Smooth muscle cell (in vitro differentiated cells): ENCODE measurements at regions not wholly inside any gene's neighbourhood (a gene's known extent, or its start where the extent isn't known, plus 50 kb on each side); places are given as distances from the start of the nearest gene placed in this dataset.

ENCODE experiments used
- DNase-seq: peaks from one replicate; lab custom pipeline; 2025; ENCODE audit not compliant: unreplicated experiment; lab: John Stamatoyannopoulos, UW
- H2AFZ ChIP-seq: fragments of 200-600 bp; sonication (generic); 2 replicates; pipeline ENCODE4 v1.6.0; 2016; ENCODE audit warnings: antibody characterized with exemption, low read depth, mild to moderate bottlenecking
- H3F3A ChIP-seq: fragments of 200-600 bp; sonication (generic); 2 replicates; pipeline ENCODE4 v1.6.0; 2017; ENCODE audit warnings: antibody characterized with exemption, low read depth
- H3K27ac ChIP-seq: fragments of 200-600 bp; sonication (generic); 2 replicates; pipeline ENCODE4 v1.5.1; 2016; ENCODE audit warnings: low read depth, mild to moderate bottlenecking
- H3K27me3 ChIP-seq: fragments of 200-600 bp; sonication (generic); 2 replicates; pipeline ENCODE4 v1.6.1; 2016; ENCODE audit warnings: low read depth, mild to moderate bottlenecking
- H3K36me3 ChIP-seq: fragments of 200-600 bp; sonication (generic); 2 replicates; pipeline ENCODE4 v1.5.1; 2016; ENCODE audit warnings: low read depth
- H3K4me1 ChIP-seq: fragments of 200-600 bp; sonication (generic); 2 replicates; pipeline ENCODE4 v1.5.1; 2016; ENCODE audit warnings: low read depth
- H3K4me2 ChIP-seq: fragments of 200-600 bp; sonication (generic); 2 replicates; pipeline ENCODE4 v1.6.0; 2016; ENCODE audit warnings: mild to moderate bottlenecking
- H3K4me3 ChIP-seq: fragments of 200-600 bp; sonication (generic); 2 replicates; pipeline ENCODE4 v1.5.1; 2016; ENCODE audit warnings: mild to moderate bottlenecking
- H3K79me2 ChIP-seq: fragments of 200-600 bp; sonication (generic); 2 replicates; pipeline ENCODE4 v1.6.0; 2016; ENCODE audit warnings: low read depth, mild to moderate bottlenecking
- H3K9ac ChIP-seq: fragments of 200-600 bp; sonication (generic); 2 replicates; pipeline ENCODE4 v1.6.0; 2016; ENCODE audit warnings: low read depth
- H3K9me3 ChIP-seq: fragments of 200-600 bp; sonication (generic); replicated peaks from 2 replicates; pipeline ENCODE4 v1.5.1; 2016; ENCODE audit warnings: low read depth
- H4K20me1 ChIP-seq: fragments of 200-600 bp; sonication (generic); 2 replicates; pipeline ENCODE4 v1.6.0; 2016; ENCODE audit warnings: low read depth
- WGBS: methylation state at CpG from one replicate; pipeline ENCODE4 v1.1.7; 2016; ENCODE audit warnings: low lambda C conversion rate; 5-methylcytosine and 5-hydroxymethylcytosine counted together
- TF ChIP-seq, protein P1 (sequence below): fragments of 200-600 bp; sonication (generic); IDR thresholded peaks from 2 replicates; pipeline ENCODE4 v1.5.1; 2017; ENCODE audit warnings: borderline replicate concordance, mild to moderate bottlenecking, antibody characterized with exemption; ENCODE audit not compliant: insufficient read depth, poor library complexity, severe bottlenecking

GRCh38 chr20:20783450-20783849 lies 71.0 kb upstream of the RALGAPA2 start:
- 60% methylated on average over 6 of the region's 6 CpGs for WGBS
- TF ChIP-seq, protein P1, sequence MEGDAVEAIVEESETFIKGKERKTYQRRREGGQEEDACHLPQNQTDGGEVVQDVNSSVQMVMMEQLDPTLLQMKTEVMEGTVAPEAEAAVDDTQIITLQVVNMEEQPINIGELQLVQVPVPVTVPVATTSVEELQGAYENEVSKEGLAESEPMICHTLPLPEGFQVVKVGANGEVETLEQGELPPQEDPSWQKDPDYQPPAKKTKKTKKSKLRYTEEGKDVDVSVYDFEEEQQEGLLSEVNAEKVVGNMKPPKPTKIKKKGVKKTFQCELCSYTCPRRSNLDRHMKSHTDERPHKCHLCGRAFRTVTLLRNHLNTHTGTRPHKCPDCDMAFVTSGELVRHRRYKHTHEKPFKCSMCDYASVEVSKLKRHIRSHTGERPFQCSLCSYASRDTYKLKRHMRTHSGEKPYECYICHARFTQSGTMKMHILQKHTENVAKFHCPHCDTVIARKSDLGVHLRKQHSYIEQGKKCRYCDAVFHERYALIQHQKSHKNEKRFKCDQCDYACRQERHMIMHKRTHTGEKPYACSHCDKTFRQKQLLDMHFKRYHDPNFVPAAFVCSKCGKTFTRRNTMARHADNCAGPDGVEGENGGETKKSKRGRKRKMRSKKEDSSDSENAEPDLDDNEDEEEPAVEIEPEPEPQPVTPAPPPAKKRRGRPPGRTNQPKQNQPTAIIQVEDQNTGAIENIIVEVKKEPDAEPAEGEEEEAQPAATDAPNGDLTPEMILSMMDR = no peak

DNA sequence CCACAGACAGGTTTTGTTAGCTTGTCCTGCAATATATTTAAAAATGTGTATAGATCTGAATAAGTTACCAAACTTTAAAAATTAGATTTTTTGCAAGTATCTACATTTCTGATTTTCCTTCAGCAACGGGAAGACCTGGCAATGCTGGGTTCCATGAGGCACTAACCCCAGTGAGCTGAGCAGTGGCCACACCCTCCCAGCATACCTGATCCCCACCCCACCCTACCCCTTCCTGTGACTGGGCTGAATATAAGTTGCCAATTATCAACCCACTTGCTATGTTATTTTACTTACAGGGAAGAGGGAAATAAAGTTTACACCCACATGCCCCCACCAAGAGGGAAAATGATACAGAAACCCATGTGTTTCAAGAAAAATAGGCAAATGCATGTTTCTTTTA lies 70.3 kb upstream of the RALGAPA2 start:
- Histone ChIP-seq H2AFZ (no peak overlapping the region), H3K4me3 (no peak overlapping the region), H3F3A (no peaks in the 10 kb centered on the region), H3K9me3 (no peaks in the 10 kb centered on the region), H3K27me3 (no peaks in the 10 kb centered on the region), H3K79me2 (no peaks in the 10 kb centered on the region), H3K36me3 (no peaks in the 10 kb centered on the region), H3K9ac (no peak overlapping the region), H3K4me2 (no peak overlapping the region), H4K20me1 (no peaks in the 10 kb centered on the region), H3K4me1 (no peaks in the 10 kb centered on the region), H3K27ac (no peak overlapping the region)
- 73% methylated on average over 1 of the region's 1 CpG for WGBS
- TF ChIP-seq, protein P1 = no peak
- DNase-seq = no peak

More at GRCh38 chr20:20783450-20783849, 71.0 kb upstream of the RALGAPA2 start:
- Histone ChIP-seq H4K20me1 (no peaks in the 10 kb centered on the region), H2AFZ (no peak overlapping the region), H3K9ac (no peak overlapping the region), H3K27ac (no peak overlapping the region), H3K36me3 (no peaks in the 10 kb centered on the region), H3K4me1 (no peaks in the 10 kb centered on the region), H3K27me3 (no peaks in the 10 kb centered on the region), H3K79me2 (no peaks in the 10 kb centered on the region), H3K9me3 (no peaks in the 10 kb centered on the region), H3K4me2 (no peak overlapping the region), H3K4me3 (no peak overlapping the region), H3F3A (no peaks in the 10 kb centered on the region)
- no peak for DNase-seq

- Histone ChIP-seq H2AFZ (peak overlapping the region; percentile 54), H3K36me3 (no peaks in the 10 kb centered on the region), H3K4me2 (no peak overlapping the region), H3K79me2 (no peaks in the 10 kb centered on the region), H3K9me3 (no peaks in the 10 kb centered on the region), H3K27me3 (no peaks in the 10 kb centered on the region), H4K20me1 (no peaks in the 10 kb centered on the region), H3K4me3 (no peak overlapping the region), H3K4me1 (no peaks in the 10 kb centered on the region), H3F3A (no peaks in the 10 kb centered on the region), H3K27ac (no peak overlapping the region), H3K9ac (no peak overlapping the region)
- TF ChIP-seq, protein P1 = no peak
- WGBS = 48% methylated on average over 8 of the region's 8 CpGs
- no peak for DNase-seq
Observed at GRCh38 chr20:20782231-20782630, 69.8 kb upstream of the RALGAPA2 start.

DNA sequence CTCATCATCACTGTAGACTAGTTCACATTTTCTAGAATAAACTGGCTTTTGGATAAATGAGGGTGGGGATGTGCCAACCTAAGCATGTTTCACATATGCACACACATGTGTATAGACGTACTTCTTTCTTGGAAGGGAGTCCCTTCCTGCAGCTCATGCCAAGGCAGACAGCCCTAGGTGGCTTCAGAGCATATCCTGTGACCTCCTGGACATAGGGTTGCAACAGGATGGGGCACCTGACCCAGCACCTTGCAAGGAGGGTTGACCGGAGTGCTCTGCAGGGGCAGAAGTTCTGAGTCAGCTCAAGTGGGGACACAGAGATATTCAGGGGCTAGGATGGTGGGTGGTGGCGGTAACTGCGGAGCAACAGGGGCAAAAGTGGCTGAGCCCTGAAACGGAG lies 68.6 kb upstream of the RALGAPA2 start:
- H3K4me1 ChIP-seq = no peaks in the 10 kb centered on the region
- H2AFZ ChIP-seq = no peak overlapping the region
- TF ChIP-seq, protein P1 = no peak
- no peaks in the 10 kb centered on the region for H4K20me1 ChIP-seq
- 93% methylated on average over 5 of the region's 5 CpGs for WGBS
- H3K27me3 ChIP-seq = no peaks in the 10 kb centered on the region
- no peaks in the 10 kb centered on the region for H3K9me3 ChIP-seq
- no peak overlapping the region for H3K4me2 ChIP-seq
- no peak for DNase-seq
- H3K79me2 ChIP-seq = no peaks in the 10 kb centered on the region
- no peaks in the 10 kb centered on the region for H3K36me3 ChIP-seq
- no peaks in the 10 kb centered on the region for H3F3A ChIP-seq
- H3K4me3 ChIP-seq = no peak overlapping the region
- no peak overlapping the region for H3K27ac ChIP-seq
- H3K9ac ChIP-seq = no peak overlapping the region
